Endodermal cell (in vitro differentiated cells): ENCODE measurements at regions not wholly inside any gene's neighbourhood (a gene's known extent, or its start where the extent isn't known, plus 50 kb on each side); places are given as distances from the start of the nearest gene placed in this dataset.
A peak's percentile ranks its signal among the peaks of the same experiment; 100 is the strongest.

ENCODE experiments used
- DNase-seq: peaks from one replicate; pipeline ENCODE4 v3.0.0-alpha.2; 2017
- H3K27ac ChIP-seq: 2 replicates; pipeline ENCODE4 v1.5.1; 2013; ENCODE audit warnings: mild to moderate bottlenecking, low read depth, low read length, moderate library complexity
- H3K27me3 ChIP-seq: 2 replicates; pipeline ENCODE4 v1.6.1; 2013; ENCODE audit warnings: mild to moderate bottlenecking, low read length, moderate library complexity; ENCODE audit not compliant: insufficient read depth, control insufficient read depth, poor library complexity, severe bottlenecking
- H3K36me3 ChIP-seq: 2 replicates; pipeline ENCODE4 v1.7.0; 2013; ENCODE audit warnings: mild to moderate bottlenecking, low read length, moderate library complexity; ENCODE audit not compliant: control insufficient read depth, insufficient read depth
- H3K4me1 ChIP-seq: one replicate; pipeline ENCODE4 v1.7.0; 2013; ENCODE audit warnings: low read length; ENCODE audit not compliant: control insufficient read depth, insufficient read depth
- H3K4me3 ChIP-seq: 2 replicates; pipeline ENCODE4 v1.5.1; 2013; ENCODE audit warnings: mild to moderate bottlenecking, low read length, moderate library complexity
- H3K9ac ChIP-seq: 2 replicates; pipeline ENCODE4 v1.6.1; 2013; ENCODE audit warnings: mild to moderate bottlenecking, low read length, moderate library complexity; ENCODE audit not compliant: poor library complexity, severe bottlenecking; ENCODE audit errors: extremely low read depth
- H3K9me3 ChIP-seq: 2 replicates; pipeline ENCODE4 v1.6.1; 2013; ENCODE audit warnings: mild to moderate bottlenecking, low read length, moderate library complexity; ENCODE audit not compliant: control insufficient read depth
- H3K27ac Mint-ChIP-seq: 2 replicates; pipeline ENCODE4 v1.8.0; 2020; ENCODE audit warnings: mixed read lengths
- H3K27me3 Mint-ChIP-seq: 2 replicates; pipeline ENCODE4 v1.8.0; 2021; ENCODE audit warnings: mild to moderate bottlenecking, mixed read lengths; ENCODE audit not compliant: insufficient read depth
- H3K36me3 Mint-ChIP-seq: 2 replicates; pipeline ENCODE4 v1.8.0; 2020; ENCODE audit warnings: low read depth, mixed read lengths
- H3K4me1 Mint-ChIP-seq: 2 replicates; pipeline ENCODE4 v1.8.0; 2020; ENCODE audit warnings: mixed read lengths
- H3K4me3 Mint-ChIP-seq: 2 replicates; pipeline ENCODE4 v1.8.0; 2020; ENCODE audit warnings: mild to moderate bottlenecking, moderate library complexity, mixed read lengths
- H3K9me3 Mint-ChIP-seq: 2 replicates; pipeline ENCODE4 v1.8.0; 2020; ENCODE audit warnings: mild to moderate bottlenecking, mixed read lengths
- WGBS, 2 experiments: methylation state at CpG; one replicate each; pipeline versions ENCODE4 v1.1.5 to v1.1.7; 2013; ENCODE audit warnings: missing lambda C conversion rate in 2 of 2, mixed read lengths in 1 of 2; ENCODE audit not compliant: insufficient coverage in 1 of 2, insufficient read length in 1 of 2; 5-methylcytosine and 5-hydroxymethylcytosine counted together
- TF ChIP-seq, protein P1 (sequence below): fragments of 200-600 bp; sonication (generic); conservative IDR thresholded peaks from 2 replicates; pipeline ENCODE4 v1.5.0; 2021; ENCODE audit warnings: antibody characterized with exemption, mild to moderate bottlenecking

DNA sequence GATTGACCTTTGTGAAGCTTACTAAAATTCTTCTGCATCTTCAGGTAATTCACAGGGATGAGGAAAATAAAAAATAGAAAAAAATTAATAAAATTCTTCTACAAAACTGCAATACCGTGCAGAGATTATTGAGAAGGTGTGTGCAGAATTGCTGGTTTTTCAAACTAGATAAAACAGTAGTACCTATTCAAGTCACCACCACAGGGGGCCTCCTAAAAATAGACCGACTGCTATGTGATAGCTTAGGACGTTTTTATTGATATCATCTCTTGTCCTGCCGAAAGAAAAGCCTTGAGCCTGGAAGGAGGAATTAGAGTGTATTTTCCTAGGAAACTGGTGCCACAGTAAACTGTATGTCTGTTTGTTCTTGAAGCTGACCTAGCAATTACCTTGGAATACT lies 325.9 kb downstream of the ZFHX3 start:
- Histone ChIP-seq H3K27me3 (no peaks in the 10 kb centered on the region), H3K9me3 (no peaks in the 10 kb centered on the region), H3K4me1 (peaks cover 8% of the 10 kb centered on the region), H3K9ac (no peak overlapping the region), H3K27ac (peak overlapping the region; percentile 67), H3K4me3 (no peak overlapping the region), H3K36me3 (no peaks in the 10 kb centered on the region)
- WGBS, 2 experiments = 58% methylated on average over 4 of the region's 4 CpGs; no CpG with 5 or more reads in 1 of the 2 experiments
- no peak for DNase-seq
- no peaks in the 10 kb centered on the region for H3K27me3 Mint-ChIP-seq
- no peak overlapping the region for H3K4me3 Mint-ChIP-seq
- TF ChIP-seq, protein P1, sequence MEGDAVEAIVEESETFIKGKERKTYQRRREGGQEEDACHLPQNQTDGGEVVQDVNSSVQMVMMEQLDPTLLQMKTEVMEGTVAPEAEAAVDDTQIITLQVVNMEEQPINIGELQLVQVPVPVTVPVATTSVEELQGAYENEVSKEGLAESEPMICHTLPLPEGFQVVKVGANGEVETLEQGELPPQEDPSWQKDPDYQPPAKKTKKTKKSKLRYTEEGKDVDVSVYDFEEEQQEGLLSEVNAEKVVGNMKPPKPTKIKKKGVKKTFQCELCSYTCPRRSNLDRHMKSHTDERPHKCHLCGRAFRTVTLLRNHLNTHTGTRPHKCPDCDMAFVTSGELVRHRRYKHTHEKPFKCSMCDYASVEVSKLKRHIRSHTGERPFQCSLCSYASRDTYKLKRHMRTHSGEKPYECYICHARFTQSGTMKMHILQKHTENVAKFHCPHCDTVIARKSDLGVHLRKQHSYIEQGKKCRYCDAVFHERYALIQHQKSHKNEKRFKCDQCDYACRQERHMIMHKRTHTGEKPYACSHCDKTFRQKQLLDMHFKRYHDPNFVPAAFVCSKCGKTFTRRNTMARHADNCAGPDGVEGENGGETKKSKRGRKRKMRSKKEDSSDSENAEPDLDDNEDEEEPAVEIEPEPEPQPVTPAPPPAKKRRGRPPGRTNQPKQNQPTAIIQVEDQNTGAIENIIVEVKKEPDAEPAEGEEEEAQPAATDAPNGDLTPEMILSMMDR = no peak
- H3K27ac Mint-ChIP-seq = no peak overlapping the region
- H3K36me3 Mint-ChIP-seq = no peaks in the 10 kb centered on the region
- no peaks in the 10 kb centered on the region for H3K9me3 Mint-ChIP-seq
- H3K4me1 Mint-ChIP-seq = peaks cover 18% of the 10 kb centered on the region

GRCh38 chr16:72715267-72715666 lies 332.7 kb downstream of the ZFHX3 start:
- H3K9me3 Mint-ChIP-seq = peaks cover 28% of the 10 kb centered on the region
- Histone ChIP-seq H3K9ac (no peak overlapping the region), H3K4me3 (no peak overlapping the region), H3K27ac (no peak overlapping the region), H3K27me3 (no peaks in the 10 kb centered on the region), H3K4me1 (no peaks in the 10 kb centered on the region), H3K9me3 (peaks cover 32% of the 10 kb centered on the region), H3K36me3 (no peaks in the 10 kb centered on the region)
- H3K4me3 Mint-ChIP-seq = no peak overlapping the region
- 100% methylated on average over 1 of the region's 1 CpG; no CpG with 5 or more reads in 1 of the 2 experiments for WGBS, 2 experiments
- H3K27me3 Mint-ChIP-seq = no peaks in the 10 kb centered on the region
- no peak for DNase-seq
- TF ChIP-seq, protein P1 = no peak
- no peaks in the 10 kb centered on the region for H3K4me1 Mint-ChIP-seq
- peaks cover 31% of the 10 kb centered on the region for H3K36me3 Mint-ChIP-seq
- no peak overlapping the region for H3K27ac Mint-ChIP-seq

DNA sequence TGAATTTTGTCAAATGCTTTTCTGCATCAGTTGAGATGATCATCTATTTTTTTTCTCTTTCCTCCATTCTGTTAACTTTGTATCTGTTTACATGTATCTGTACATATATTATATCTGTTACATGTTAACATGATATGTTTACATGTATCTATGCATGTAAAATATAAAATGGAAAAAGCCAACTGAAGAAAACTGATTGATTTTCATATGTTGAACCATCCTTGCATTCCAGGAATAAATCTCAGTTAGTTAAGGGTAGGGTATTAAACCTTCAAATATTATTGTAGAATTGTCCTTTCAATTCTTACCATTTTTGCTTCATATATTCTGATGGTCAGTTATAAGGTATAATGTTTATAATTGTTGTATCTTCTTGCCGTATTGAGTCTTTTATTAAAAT lies 336.1 kb downstream of the ZFHX3 start:
- peaks cover 37% of the 10 kb centered on the region for H3K36me3 Mint-ChIP-seq
- H3K4me3 Mint-ChIP-seq = no peak overlapping the region
- H3K9me3 Mint-ChIP-seq = peaks cover 41% of the 10 kb centered on the region
- no peaks in the 10 kb centered on the region for H3K4me1 Mint-ChIP-seq
- H3K27ac ChIP-seq = no peak overlapping the region
- peaks cover 40% of the 10 kb centered on the region for H3K9me3 ChIP-seq
- H3K9ac ChIP-seq = no peak overlapping the region
- H3K4me3 ChIP-seq = no peak overlapping the region
- H3K36me3 ChIP-seq = no peaks in the 10 kb centered on the region
- TF ChIP-seq, protein P1 = no peak
- no peak overlapping the region for H3K27ac Mint-ChIP-seq
- H3K27me3 ChIP-seq = no peaks in the 10 kb centered on the region
- no peaks in the 10 kb centered on the region for H3K27me3 Mint-ChIP-seq
- WGBS, 2 experiments = no CpG with 5 or more reads among the region's 1 CpG
- DNase-seq = no peak
- no peaks in the 10 kb centered on the region for H3K4me1 ChIP-seq
